ENCODE measurements at regions not wholly inside any gene's neighbourhood (a gene's known extent, or its start where the extent isn't known, plus 50 kb on each side); places are given as distances from the start of the nearest gene placed in this dataset.
"Not testable (repeated sequence)": the region's sequence is repeated elsewhere in the genome, so short reads cannot be mapped to it uniquely, and the experiment has no call there.

GRCh38 chr1:72428276-72428675 is 145.9 kb upstream of the NEGR1 start:
- intact Hi-C loops (cut with micrococcal nuclease); H3K27me3 Mint-ChIP-seq (ENCODE audit: low read depth); H3K4me3 Mint-ChIP-seq; DNase-seq; H3K36me3 Mint-ChIP-seq (ENCODE audit: low read depth); CTCF ChIA-PET; H3K4me1 Mint-ChIP-seq (ENCODE audit: low read depth); H3K27ac Mint-ChIP-seq: not testable (repeated sequence)
- H3K9me3 Mint-ChIP-seq = peaks cover 16% of the 10 kb centered on the region

- peaks cover 7% of the 10 kb centered on the region for H3K9me3 Mint-ChIP-seq
- H3K36me3 Mint-ChIP-seq (ENCODE audit: low read depth) = no peaks in the 10 kb centered on the region
- no peaks in the 10 kb centered on the region for H3K4me1 Mint-ChIP-seq (ENCODE audit: low read depth)
- CTCF ChIA-PET = no interaction called here
- no peak overlapping the region for H3K4me3 Mint-ChIP-seq
- intact Hi-C loops (cut with micrococcal nuclease) = no loop called here
- no peak for DNase-seq
- H3K27ac Mint-ChIP-seq = no peak overlapping the region
- H3K27me3 Mint-ChIP-seq (ENCODE audit: low read depth) = no peaks in the 10 kb centered on the region
Measured at GRCh38 chr1:72419229-72419628, 136.9 kb upstream of the NEGR1 start.

GRCh38 chr1:72412286-72412685 is 129.9 kb upstream of the NEGR1 start:
- Mint-ChIP-seq H3K27ac (no peak overlapping the region), H3K4me1 (ENCODE audit: low read depth) (no peaks in the 10 kb centered on the region), H3K4me3 (no peak overlapping the region), H3K9me3 (peaks cover 4% of the 10 kb centered on the region), H3K36me3 (ENCODE audit: low read depth) (no peaks in the 10 kb centered on the region), H3K27me3 (ENCODE audit: low read depth) (no peaks in the 10 kb centered on the region)
- CTCF ChIA-PET = no interaction called here
- DNase-seq = no peak
- intact Hi-C loops (cut with micrococcal nuclease) = no loop called here

- CTCF ChIA-PET = no interaction called here
- no peaks in the 10 kb centered on the region for H3K4me1 Mint-ChIP-seq (ENCODE audit: low read depth)
- peaks cover 1% of the 10 kb centered on the region for H3K9me3 Mint-ChIP-seq
- no peak overlapping the region for H3K4me3 Mint-ChIP-seq
- no peaks in the 10 kb centered on the region for H3K36me3 Mint-ChIP-seq (ENCODE audit: low read depth)
- intact Hi-C loops (cut with micrococcal nuclease) = no loop called here
- no peak for DNase-seq
- H3K27ac Mint-ChIP-seq = no peak overlapping the region
- H3K27me3 Mint-ChIP-seq (ENCODE audit: low read depth) = no peaks in the 10 kb centered on the region
Measured at GRCh38 chr1:72399807-72400206, 117.5 kb upstream of the NEGR1 start.

- Mint-ChIP-seq H3K4me1 (ENCODE audit: low read depth) (no peaks in the 10 kb centered on the region), H3K4me3 (no peak overlapping the region), H3K36me3 (ENCODE audit: low read depth) (no peaks in the 10 kb centered on the region), H3K27ac (no peak overlapping the region), H3K9me3 (no peaks in the 10 kb centered on the region), H3K27me3 (ENCODE audit: low read depth) (no peaks in the 10 kb centered on the region)
- intact Hi-C loops (cut with micrococcal nuclease) = no loop called here
- DNase-seq = no peak
- CTCF ChIA-PET = no interaction called here
Measured at GRCh38 chr1:72397786-72398185, 115.4 kb upstream of the NEGR1 start.

GRCh38 chr1:72394457-72394856 is 112.1 kb upstream of the NEGR1 start:
- no peaks in the 10 kb centered on the region for H3K36me3 Mint-ChIP-seq (ENCODE audit: low read depth)
- peaks cover 2% of the 10 kb centered on the region for H3K9me3 Mint-ChIP-seq
- no peaks in the 10 kb centered on the region for H3K4me1 Mint-ChIP-seq (ENCODE audit: low read depth)
- CTCF ChIA-PET = no interaction called here
- H3K4me3 Mint-ChIP-seq = no peak overlapping the region
- no peaks in the 10 kb centered on the region for H3K27me3 Mint-ChIP-seq (ENCODE audit: low read depth)
- no peak overlapping the region for H3K27ac Mint-ChIP-seq
- intact Hi-C loops (cut with micrococcal nuclease) = no loop called here
- no peak for DNase-seq

- CTCF ChIA-PET = no interaction called here
- no peaks in the 10 kb centered on the region for H3K4me1 Mint-ChIP-seq (ENCODE audit: low read depth)
- DNase-seq = no peak
- peaks cover 1% of the 10 kb centered on the region for H3K9me3 Mint-ChIP-seq
- intact Hi-C loops (cut with micrococcal nuclease) = no loop called here
- H3K27me3 Mint-ChIP-seq (ENCODE audit: low read depth) = no peaks in the 10 kb centered on the region
- H3K4me3 Mint-ChIP-seq = no peak overlapping the region
- H3K36me3 Mint-ChIP-seq (ENCODE audit: low read depth) = no peaks in the 10 kb centered on the region
- H3K27ac Mint-ChIP-seq = no peak overlapping the region
Measured at GRCh38 chr1:72379072-72379471, 96.7 kb upstream of the NEGR1 start.

- no peak for DNase-seq
- Mint-ChIP-seq H3K36me3 (ENCODE audit: low read depth) (no peaks in the 10 kb centered on the region), H3K27ac (no peak overlapping the region), H3K4me1 (ENCODE audit: low read depth) (no peaks in the 10 kb centered on the region), H3K4me3 (no peak overlapping the region), H3K27me3 (ENCODE audit: low read depth) (no peaks in the 10 kb centered on the region), H3K9me3 (no peaks in the 10 kb centered on the region)
- CTCF ChIA-PET = no interaction called here
- intact Hi-C loops (cut with micrococcal nuclease) = no loop called here
Measured at GRCh38 chr1:72375226-72375625, 92.9 kb upstream of the NEGR1 start.

GRCh38 chr1:72371259-72372035 is 89.1 kb upstream of the NEGR1 start:
- H3K27me3 Mint-ChIP-seq (ENCODE audit: low read depth) = no peaks in the 10 kb centered on the region
- no peak for DNase-seq
- intact Hi-C loops (cut with micrococcal nuclease) = no loop called here
- H3K4me1 Mint-ChIP-seq (ENCODE audit: low read depth) = no peaks in the 10 kb centered on the region
- CTCF ChIA-PET = no interaction called here
- H3K9me3 Mint-ChIP-seq = no peaks in the 10 kb centered on the region
- no peak overlapping the region for H3K4me3 Mint-ChIP-seq
- no peak overlapping the region for H3K27ac Mint-ChIP-seq
- peaks cover 1% of the 10 kb centered on the region for H3K36me3 Mint-ChIP-seq (ENCODE audit: low read depth)

GRCh38 chr1:72370836-72371235 is 88.5 kb upstream of the NEGR1 start:
- H3K27ac Mint-ChIP-seq; intact Hi-C loops (cut with micrococcal nuclease): not testable (repeated sequence)

GRCh38 chr1:72369069-72369757 is 86.9 kb upstream of the NEGR1 start:
- no peaks in the 10 kb centered on the region for H3K27me3 Mint-ChIP-seq (ENCODE audit: low read depth)
- no peak for DNase-seq
- H3K4me3 Mint-ChIP-seq = no peak overlapping the region
- intact Hi-C loops (cut with micrococcal nuclease) = no loop called here
- CTCF ChIA-PET = no interaction called here
- peaks cover 1% of the 10 kb centered on the region for H3K36me3 Mint-ChIP-seq (ENCODE audit: low read depth)
- no peaks in the 10 kb centered on the region for H3K4me1 Mint-ChIP-seq (ENCODE audit: low read depth)
- H3K27ac Mint-ChIP-seq = no peak overlapping the region
- no peaks in the 10 kb centered on the region for H3K9me3 Mint-ChIP-seq

More at GRCh38 chr1:72370836-72371235, 88.5 kb upstream of the NEGR1 start:
- H3K27me3 Mint-ChIP-seq (ENCODE audit: low read depth); H3K4me1 Mint-ChIP-seq (ENCODE audit: low read depth); DNase-seq; H3K36me3 Mint-ChIP-seq (ENCODE audit: low read depth); CTCF ChIA-PET; H3K4me3 Mint-ChIP-seq; H3K9me3 Mint-ChIP-seq: not testable (repeated sequence)

- Mint-ChIP-seq H3K9me3 (no peaks in the 10 kb centered on the region), H3K36me3 (ENCODE audit: low read depth) (peaks cover 1% of the 10 kb centered on the region), H3K4me3 (no peak overlapping the region), H3K27me3 (ENCODE audit: low read depth) (no peaks in the 10 kb centered on the region), H3K27ac (no peak overlapping the region), H3K4me1 (ENCODE audit: low read depth) (no peaks in the 10 kb centered on the region)
- CTCF ChIA-PET = interaction anchor here (0.8 kb wide), 1 partner anchor 136 kb away, joined by 3 read pairs; no protein-coding TSS in a partner anchor
- no peak for DNase-seq
- intact Hi-C loops (cut with micrococcal nuclease) = no loop called here
Measured at GRCh38 chr1:72366466-72366865, 84.1 kb upstream of the NEGR1 start.

GRCh38 chr1:72365693-72366092 is 83.4 kb upstream of the NEGR1 start:
- CTCF ChIA-PET = interaction anchor here (0.6 kb wide), 1 partner anchor 1209 kb away, joined by 4 read pairs; no protein-coding TSS in a partner anchor
- H3K9me3 Mint-ChIP-seq = no peaks in the 10 kb centered on the region
- H3K27ac Mint-ChIP-seq = no peak overlapping the region
- H3K4me3 Mint-ChIP-seq = no peak overlapping the region
- no peak for DNase-seq
- H3K27me3 Mint-ChIP-seq (ENCODE audit: low read depth) = no peaks in the 10 kb centered on the region
- peaks cover 1% of the 10 kb centered on the region for H3K36me3 Mint-ChIP-seq (ENCODE audit: low read depth)
- intact Hi-C loops (cut with micrococcal nuclease) = no loop called here
- H3K4me1 Mint-ChIP-seq (ENCODE audit: low read depth) = no peaks in the 10 kb centered on the region

Measured in activated naive CD4-positive, alpha-beta T cell treated with anti-CD3 and anti-CD28 coated beads for 36 hours (primary cell).